Body of pancreas (tissue), 4 donors: ENCODE measurements at regions not wholly inside any gene's neighbourhood (a gene's known extent, or its start where the extent isn't known, plus 50 kb on each side); places are given as distances from the start of the nearest gene placed in this dataset.

Experiments
- ATAC-seq: fragments of 150-250 bp; one replicate; pipeline ENCODE4 v1.9.1; 2016
- DNase-seq, 4 donors: peaks; one replicate each; pipeline ENCODE4 v3.0.0-alpha.2; 2019
- H3K27ac ChIP-seq, 4 donors: fragments of 200-600 bp; sonication (generic); 1 replicate in 3 of 4; 2 replicates in 1 of 4; pipeline versions ENCODE4 v1.5.1 to v1.6.1; 2016 to 2019; ENCODE audit warnings: mild to moderate bottlenecking in 1 of 4, mixed read lengths in 1 of 4, moderate library complexity in 1 of 4
- H3K27me3 ChIP-seq, 2 donors: fragments of 200-600 bp; sonication (generic); one replicate each; pipeline ENCODE4 v1.6.0; 2016; ENCODE audit warnings: mild to moderate bottlenecking in 1 of 2
- H3K36me3 ChIP-seq, 2 donors: fragments of 200-600 bp; sonication (generic); replicated peaks in 1 of 2; 2 replicates each; pipeline ENCODE4 v1.5.1; 2016; ENCODE audit warnings: low read depth in 2 of 2; ENCODE audit not compliant: insufficient read depth in 1 of 2
- H3K4me1 ChIP-seq: fragments of 200-600 bp; sonication (generic); one replicate; pipeline ENCODE4 v1.6.0; 2016
- H3K4me3 ChIP-seq, 2 donors: fragments of 200-600 bp; sonication (generic); 1 replicate in 1 of 2; 2 replicates in 1 of 2; pipeline ENCODE4 v1.5.1; 2016 to 2019
- H3K9me3 ChIP-seq, 3 donors: fragments of 200-600 bp; sonication (generic); 1 replicate in 2 of 3; 2 replicates in 1 of 3; pipeline ENCODE4 v1.5.1; 2016
- CTCF ChIP-seq, 7 experiments: fragments of 450-650 bp in 4 of 7; fragments of 200-600 bp in 3 of 7; sonication (generic) in 3 of 7; IDR thresholded peaks; one replicate each; pipeline ENCODE4 v1.5.1; 2016 to 2019; ENCODE audit warnings: antibody characterized with exemption in 7 of 7
- POLR2A ChIP-seq, 3 donors: fragments of 450-650 bp; IDR thresholded peaks; one replicate each; pipeline ENCODE4 v1.6.1; 2016; ENCODE audit warnings: antibody characterized with exemption in 3 of 3, mild to moderate bottlenecking in 2 of 3
- WGBS, 2 donors: methylation state at CpG; one replicate each; pipeline ENCODE4 v1.1.5; 2017; 5-methylcytosine and 5-hydroxymethylcytosine counted together
- intact Hi-C: fragments of 100-400 bp; cut with DNase I; formaldehyde crosslinking; loops from one replicate; pipeline ENCODE4 v1.15.1; 2023

- peaks cover 9% of the 10 kb centered on the region for H3K4me1 ChIP-seq
- H3K4me3 ChIP-seq, result no peak overlapping the region
- ATAC-seq (peak; percentile 33), DNase-seq (peak in 1 of 4 donors; percentile 17)
- no peak for TF ChIP-seq POLR2A (IDR thresholded peaks at IDR 0.05)
- no peak for TF ChIP-seq CTCF (IDR thresholded peaks at IDR 0.05)
- intact Hi-C loops, result no loop called here
- H3K27ac ChIP-seq, result peak overlapping the region in 1 of 4 donors; percentile 21
- no peaks in the 10 kb centered on the region for H3K27me3 ChIP-seq
- 22 to 23% methylated on average over 4 of the region's 4 CpGs for WGBS, 2 donors
- no peaks in the 10 kb centered on the region for H3K9me3 ChIP-seq
- no peaks in the 10 kb centered on the region for H3K36me3 ChIP-seq
Observed at GRCh38 chr5:96569770-96570169, 92.4 kb upstream of the CAST start.

GRCh38 chr5:96572864-96573512 lies 89.2 kb upstream of the CAST start:
- Histone ChIP-seq H3K27ac (no peak overlapping the region), H3K36me3 (no peaks in the 10 kb centered on the region), H3K4me1 (peaks cover 9% of the 10 kb centered on the region), H3K9me3 (no peaks in the 10 kb centered on the region), H3K4me3 (no peak overlapping the region), H3K27me3 (no peaks in the 10 kb centered on the region)
- TF ChIP-seq POLR2A (IDR thresholded peaks at IDR 0.05) (no peak), CTCF (IDR thresholded peaks at IDR 0.05) (no peak)
- DNase-seq (no peak), ATAC-seq (no peak)
- intact Hi-C loops, result no loop called here
- 80 to 84% methylated on average over 5 of the region's 5 CpGs for WGBS, 2 donors

DNA sequence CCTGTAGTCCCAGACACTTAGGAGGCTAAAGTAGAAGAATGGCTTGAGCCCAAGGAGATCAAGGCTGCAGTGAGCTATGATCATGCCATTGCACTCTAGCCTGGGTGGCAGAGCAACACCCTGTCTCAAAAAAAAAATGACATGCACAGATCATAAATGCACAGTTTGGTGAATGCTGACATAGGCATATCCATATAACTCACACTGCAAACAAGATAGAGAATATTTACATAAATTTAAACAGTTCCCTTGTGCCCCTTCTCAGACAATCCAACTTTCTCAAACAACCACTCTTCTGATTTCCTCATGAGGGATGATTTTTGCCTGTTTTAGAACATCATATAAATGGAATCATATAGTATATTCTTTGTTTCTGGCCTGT lies 88.7 kb upstream of the CAST start:
- intact Hi-C loops, result no loop called here
- Histone ChIP-seq H3K9me3 (no peaks in the 10 kb centered on the region), H3K27ac (no peak overlapping the region), H3K4me1 (peaks cover 9% of the 10 kb centered on the region), H3K27me3 (no peaks in the 10 kb centered on the region), H3K4me3 (no peak overlapping the region), H3K36me3 (no peaks in the 10 kb centered on the region)
- ATAC-seq (no peak), DNase-seq (no peak)
- TF ChIP-seq POLR2A (IDR thresholded peaks at IDR 0.05), result no peak

- H3K36me3 ChIP-seq, result no peaks in the 10 kb centered on the region
- no peaks in the 10 kb centered on the region for H3K9me3 ChIP-seq
- no peaks in the 10 kb centered on the region for H3K27me3 ChIP-seq
- DNase-seq (no peak), ATAC-seq (no peak)
- H3K4me3 ChIP-seq, result no peak overlapping the region
- WGBS, 2 donors, result 92 to 94% methylated on average over 3 of the region's 3 CpGs
- TF ChIP-seq POLR2A (IDR thresholded peaks at IDR 0.05) (no peak), CTCF (IDR thresholded peaks at IDR 0.05) (no peak)
- intact Hi-C loops, result no loop called here
- no peaks in the 10 kb centered on the region for H3K4me1 ChIP-seq
- H3K27ac ChIP-seq, result no peak overlapping the region
Observed at GRCh38 chr5:96576876-96577275, 85.3 kb upstream of the CAST start.

DNA sequence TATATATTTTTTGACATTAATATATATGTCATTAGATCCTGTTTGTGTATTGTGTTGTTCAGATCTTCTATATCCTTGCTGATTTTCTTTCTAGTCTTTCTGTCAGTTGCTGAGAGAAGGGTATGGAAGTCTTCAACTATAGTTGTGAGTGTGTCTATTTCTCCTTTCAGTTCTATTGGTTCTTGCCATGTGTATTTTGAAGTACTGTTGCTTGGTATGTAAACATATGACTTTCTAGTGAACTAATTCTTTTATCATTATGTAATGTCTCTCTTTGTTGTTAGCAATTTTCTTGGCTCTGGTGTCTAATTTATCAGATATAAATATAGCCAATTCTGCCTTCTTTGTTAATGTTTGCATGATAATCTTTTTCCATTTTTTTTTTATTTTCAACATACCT lies 84.3 kb upstream of the CAST start:
- TF ChIP-seq CTCF (IDR thresholded peaks at IDR 0.05) (no peak), POLR2A (IDR thresholded peaks at IDR 0.05) (no peak)
- Histone ChIP-seq H3K4me1 (no peaks in the 10 kb centered on the region), H3K36me3 (no peaks in the 10 kb centered on the region), H3K27me3 (no peaks in the 10 kb centered on the region), H3K4me3 (no peak overlapping the region), H3K27ac (no peak overlapping the region), H3K9me3 (no peaks in the 10 kb centered on the region)
- DNase-seq (no peak), ATAC-seq (peak; percentile 50)
- intact Hi-C loops, result no loop called here
